ENCODE measurements at regions not wholly inside any gene's neighbourhood (a gene's known extent, or its start where the extent isn't known, plus 50 kb on each side); places are given as distances from the start of the nearest gene placed in this dataset.

GRCh38 chr14:42629553-42629952, 1022.9 kb downstream of the LRFN5 start:
- H3K4me3 ChIP-seq (IDR thresholded peaks at IDR 0.05; ENCODE audit: insufficient read depth, low read depth, low read length) = no peak overlapping the region
- H3K27me3 ChIP-seq (ENCODE audit: insufficient read depth, low read depth) = no peaks in the 10 kb centered on the region
- no peak overlapping the region for H3K9ac ChIP-seq
- H3K4me1 ChIP-seq (ENCODE audit: low read depth, poor library complexity, severe bottlenecking) = no peaks in the 10 kb centered on the region
- H3K27ac ChIP-seq = no peak overlapping the region
- no peak overlapping the region for H2AFZ ChIP-seq (ENCODE audit: low read depth)
- H3K79me2 ChIP-seq (ENCODE audit: insufficient read depth, low read depth) = no peaks in the 10 kb centered on the region
- H3K4me2 ChIP-seq = no peak overlapping the region
- TF ChIP-seq CTCF (conservative IDR thresholded peaks at IDR 0.05; ENCODE audit: low read depth, low read length) = no peak
- H4K20me1 ChIP-seq (ENCODE audit: insufficient read depth) = no peaks in the 10 kb centered on the region
- no peaks in the 10 kb centered on the region for H3K36me3 ChIP-seq (ENCODE audit: insufficient read depth)

- Histone ChIP-seq H3K9ac (no peak overlapping the region), H3K4me2 (no peak overlapping the region), H3K4me1 (ENCODE audit: low read depth, poor library complexity, severe bottlenecking) (no peaks in the 10 kb centered on the region)
These were observed 1021.9 kb downstream of the LRFN5 start for GRCh38 chr14:42628602-42629001.

GRCh38 chr14:42626986-42627385, 1020.3 kb downstream of the LRFN5 start:
- H3K27ac ChIP-seq = no peak overlapping the region
- H2AFZ ChIP-seq (ENCODE audit: low read depth) = no peak overlapping the region
- no peaks in the 10 kb centered on the region for H3K27me3 ChIP-seq (ENCODE audit: insufficient read depth, low read depth)
- no peaks in the 10 kb centered on the region for H3K36me3 ChIP-seq (ENCODE audit: insufficient read depth)
- no peak overlapping the region for H3K4me3 ChIP-seq (IDR thresholded peaks at IDR 0.05; ENCODE audit: insufficient read depth, low read depth, low read length)
- H3K79me2 ChIP-seq (ENCODE audit: insufficient read depth, low read depth) = no peaks in the 10 kb centered on the region
- H3K4me1 ChIP-seq (ENCODE audit: low read depth, poor library complexity, severe bottlenecking) = no peaks in the 10 kb centered on the region
- no peak overlapping the region for H3K4me2 ChIP-seq
- no peak for TF ChIP-seq CTCF (conservative IDR thresholded peaks at IDR 0.05; ENCODE audit: low read depth, low read length)
- no peaks in the 10 kb centered on the region for H4K20me1 ChIP-seq (ENCODE audit: insufficient read depth)
- H3K9ac ChIP-seq = no peak overlapping the region

More at GRCh38 chr14:42628602-42629001, 1021.9 kb downstream of the LRFN5 start:
- Histone ChIP-seq H3K27ac (no peak overlapping the region), H4K20me1 (ENCODE audit: insufficient read depth) (no peaks in the 10 kb centered on the region), H3K36me3 (ENCODE audit: insufficient read depth) (no peaks in the 10 kb centered on the region), H3K27me3 (ENCODE audit: insufficient read depth, low read depth) (no peaks in the 10 kb centered on the region), H3K79me2 (ENCODE audit: insufficient read depth, low read depth) (no peaks in the 10 kb centered on the region), H3K4me3 (IDR thresholded peaks at IDR 0.05; ENCODE audit: insufficient read depth, low read depth, low read length) (no peak overlapping the region), H2AFZ (ENCODE audit: low read depth) (no peak overlapping the region)
- TF ChIP-seq CTCF (conservative IDR thresholded peaks at IDR 0.05; ENCODE audit: low read depth, low read length) = no peak

- Histone ChIP-seq H3K27ac (no peak overlapping the region), H3K4me1 (ENCODE audit: low read depth, poor library complexity, severe bottlenecking) (no peaks in the 10 kb centered on the region), H3K79me2 (ENCODE audit: insufficient read depth, low read depth) (no peaks in the 10 kb centered on the region), H3K27me3 (ENCODE audit: insufficient read depth, low read depth) (no peaks in the 10 kb centered on the region), H3K36me3 (ENCODE audit: insufficient read depth) (no peaks in the 10 kb centered on the region), H2AFZ (ENCODE audit: low read depth) (no peak overlapping the region), H3K4me2 (no peak overlapping the region), H4K20me1 (ENCODE audit: insufficient read depth) (no peaks in the 10 kb centered on the region), H3K4me3 (IDR thresholded peaks at IDR 0.05; ENCODE audit: insufficient read depth, low read depth, low read length) (no peak overlapping the region), H3K9ac (no peak overlapping the region)
- no peak for TF ChIP-seq CTCF (conservative IDR thresholded peaks at IDR 0.05; ENCODE audit: low read depth, low read length)
These were observed 1018.5 kb downstream of the LRFN5 start for GRCh38 chr14:42624980-42625761.

Data from KMS-11 (cell line).